Calu3 (cell line): ENCODE measurements at regions not wholly inside any gene's neighbourhood (a gene's known extent, or its start where the extent isn't known, plus 50 kb on each side); places are given as distances from the start of the nearest gene placed in this dataset.

ENCODE experiments used
- BruUV-seq: library from RNA; stranded (reverse); fragments of 400-500 nt; replicated peaks from 2 replicates; lab custom pipeline; 2021; lab: Mats Ljungman, UMichigan
- CTCF ChIA-PET: fragments of 300-600 bp; sonication (Branson Sonifier 250); formaldehyde crosslinking; loops from one replicate; lab custom pipeline; 2022; ENCODE audit warnings: antibody characterized with exemption; lab: Charles Lee
- DNase-seq: peaks from one replicate; pipeline ENCODE4 v3.0.0; 2022
- H3K27ac Mint-ChIP-seq: one replicate; pipeline ENCODE4 v1.8.0; 2022; ENCODE audit warnings: mixed read lengths; ENCODE audit not compliant: unreplicated experiment
- H3K27me3 Mint-ChIP-seq: one replicate; pipeline ENCODE4 v1.8.0; 2022; ENCODE audit warnings: mixed read lengths; ENCODE audit not compliant: unreplicated experiment
- H3K36me3 Mint-ChIP-seq: one replicate; pipeline ENCODE4 v1.8.0; 2022; ENCODE audit warnings: mild to moderate bottlenecking, moderate library complexity, mixed read lengths; ENCODE audit not compliant: insufficient read depth, unreplicated experiment
- H3K4me1 Mint-ChIP-seq: one replicate; pipeline ENCODE4 v1.8.0; 2022; ENCODE audit warnings: mild to moderate bottlenecking, low read depth, mixed read lengths; ENCODE audit not compliant: unreplicated experiment
- H3K4me3 Mint-ChIP-seq: one replicate; pipeline ENCODE4 v1.8.0; 2022; ENCODE audit warnings: mild to moderate bottlenecking, low read depth, moderate library complexity, mixed read lengths; ENCODE audit not compliant: unreplicated experiment
- H3K9me3 Mint-ChIP-seq: one replicate; pipeline ENCODE4 v1.8.0; 2022; ENCODE audit warnings: low read depth, mixed read lengths; ENCODE audit not compliant: unreplicated experiment
- CTCF ChIP-seq: fragments of 200-600 bp; IDR thresholded peaks from one replicate; pipeline ENCODE4 v1.8.0; 2022; ENCODE audit warnings: antibody characterized with exemption; ENCODE audit not compliant: unreplicated experiment
- intact Hi-C: fragments of 100-400 bp; cut with micrococcal nuclease; formaldehyde crosslinking; loops from one replicate; pipeline ENCODE4 v1.10.0; 2022; ENCODE audit not compliant: unreplicated experiment

DNA sequence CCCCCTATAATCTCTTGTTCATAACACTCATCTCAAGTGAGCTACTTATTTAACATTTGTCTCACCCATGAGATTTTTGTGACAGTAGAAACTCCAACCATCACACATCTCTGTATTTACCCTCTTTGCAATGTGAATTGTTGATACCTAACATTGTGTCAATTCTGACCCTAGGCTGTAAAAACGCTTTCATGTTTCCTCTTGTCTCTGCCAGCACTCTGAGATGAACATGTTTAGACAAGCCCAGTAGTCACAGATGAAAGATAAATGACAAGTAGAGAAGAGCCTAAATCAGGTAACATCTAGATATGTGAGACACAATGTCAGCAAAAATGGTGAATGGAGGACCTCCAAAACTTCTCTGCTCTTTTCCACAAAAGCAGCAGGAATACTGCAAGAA is 1254.5 kb upstream of the GOT2 start:
- intact Hi-C loops, result no loop called here
- CTCF ChIA-PET, result no interaction called here
- no TSS peak for BruUV-seq
- Mint-ChIP-seq H3K36me3 (no peaks in the 10 kb centered on the region), H3K4me3 (no peak overlapping the region), H3K4me1 (no peaks in the 10 kb centered on the region), H3K27me3 (no peaks in the 10 kb centered on the region), H3K9me3 (peaks cover 18% of the 10 kb centered on the region), H3K27ac (no peak overlapping the region)
- TF ChIP-seq CTCF, result no peak
- no peak for DNase-seq

GRCh38 chr16:59975953-59976352 is 1241.8 kb upstream of the GOT2 start:
- BruUV-seq, result no TSS peak
- intact Hi-C loops, result no loop called here
- Mint-ChIP-seq H3K27ac (no peak overlapping the region), H3K4me3 (no peak overlapping the region), H3K27me3 (no peaks in the 10 kb centered on the region), H3K4me1 (no peaks in the 10 kb centered on the region), H3K36me3 (no peaks in the 10 kb centered on the region), H3K9me3 (peaks cover 12% of the 10 kb centered on the region)
- CTCF ChIA-PET, result no interaction called here
- DNase-seq, result no peak
- no peak for TF ChIP-seq CTCF

- Mint-ChIP-seq H3K9me3 (peaks cover 12% of the 10 kb centered on the region), H3K36me3 (no peaks in the 10 kb centered on the region), H3K4me1 (no peaks in the 10 kb centered on the region), H3K4me3 (no peak overlapping the region), H3K27me3 (no peaks in the 10 kb centered on the region), H3K27ac (no peak overlapping the region)
- CTCF ChIA-PET, result no interaction called here
- TF ChIP-seq CTCF, result no peak
- BruUV-seq, result no TSS peak
- DNase-seq, result no peak
- intact Hi-C loops, result no loop called here
Observed at GRCh38 chr16:59973966-59974365, 1239.8 kb upstream of the GOT2 start.

- intact Hi-C loops, result no loop called here
- no peak overlapping the region for H3K4me3 Mint-ChIP-seq
- DNase-seq, result no peak
- no peaks in the 10 kb centered on the region for H3K4me1 Mint-ChIP-seq
- no peak overlapping the region for H3K27ac Mint-ChIP-seq
- no peak for TF ChIP-seq CTCF
- BruUV-seq, result no TSS peak
- H3K9me3 Mint-ChIP-seq, result peaks cover 11% of the 10 kb centered on the region
- no peaks in the 10 kb centered on the region for H3K27me3 Mint-ChIP-seq
- no peaks in the 10 kb centered on the region for H3K36me3 Mint-ChIP-seq
- CTCF ChIA-PET, result no interaction called here
Observed at GRCh38 chr16:59971264-59971663, 1237.1 kb upstream of the GOT2 start.
